HCT116 (cell line): ENCODE measurements at regions not wholly inside any gene's neighbourhood (a gene's known extent, or its start where the extent isn't known, plus 50 kb on each side); places are given as distances from the start of the nearest gene placed in this dataset.

ENCODE experiments used
- ATAC-seq: fragments of 200-7000 bp; cut with Tn5 transposase; 2 replicates; pipeline ENCODE4 v1.9.1; 2020; ENCODE audit warnings: mild to moderate bottlenecking, moderate library complexity
- BruUV-seq: library from RNA; stranded (reverse); fragments of 400-500 nt; replicated peaks from 2 replicates; lab custom pipeline; 2021; lab: Mats Ljungman, UMichigan
- CTCF ChIA-PET: fragments of 300-600 bp; sonication (Branson Sonifier 250); formaldehyde crosslinking; loops from one replicate; lab custom pipeline; 2021; ENCODE audit warnings: antibody characterized with exemption; lab: Charles Lee
- POLR2A ChIA-PET: fragments of 300-600, 350-600 bp; sonication (Branson Sonifier 250); formaldehyde crosslinking; loops from one replicate; lab custom pipeline; 2021; ENCODE audit warnings: antibody characterized with exemption; lab: Charles Lee
- RAD21 ChIA-PET, 2 experiments: fragments of 300-600 bp; sonication (Branson Sonifier 250); formaldehyde crosslinking; loops; one replicate each; lab custom pipeline; 2023; ENCODE audit warnings: low total read pairs in 2 of 2; ENCODE audit not compliant: uncharacterized antibody in 2 of 2, unreplicated experiment in 2 of 2, low non-redundant PET in 1 of 2; lab: Charles Lee
- DNase-seq: peaks from one replicate; pipeline ENCODE4 v3.0.0-alpha.2; 2010; ENCODE audit warnings: low read depth, low spot score
- H2AFZ ChIP-seq: fragments of 200-600 bp; shearing (Covaris generic), sonication (generic); 2 replicates; pipeline ENCODE4 v1.6.1; 2017; ENCODE audit warnings: low read depth, mixed run types, mixed read lengths, antibody characterized with exemption, low read length; ENCODE audit not compliant: poor library complexity, severe bottlenecking
- H3K27ac ChIP-seq: 2 replicates; pipeline ENCODE4 v1.5.1; 2012; ENCODE audit warnings: low read depth, low read length
- H3K27me3 ChIP-seq: fragments of 200-600 bp; sonication (generic); 2 replicates; pipeline ENCODE4 v1.6.1; 2016; ENCODE audit warnings: mixed run types, low read length, mixed read lengths; ENCODE audit not compliant: insufficient read depth
- H3K36me3 ChIP-seq, 2 experiments: fragments of 200-500 bp in 1 of 2; fragments of 200-600 bp in 1 of 2; sonication (Bioruptor generic) in 1 of 2; sonication (generic) in 1 of 2; 2 replicates each; pipeline versions ENCODE4 v1.5.1 to v1.6.1; 2014 to 2016; ENCODE audit warnings: low read length in 2 of 2, inconsistent platforms in 1 of 2, mixed read lengths in 1 of 2, mixed run types in 1 of 2; ENCODE audit not compliant: insufficient read depth in 2 of 2, control insufficient read depth in 1 of 2
- H3K4me1 ChIP-seq, 2 experiments: fragments of 200-600 bp in 1 of 2; sonication (generic) in 1 of 2; 2 replicates each; pipeline versions ENCODE4 v1.5.1 to v1.6.1; 2012 to 2017; ENCODE audit warnings: low read length in 2 of 2, inconsistent platforms in 1 of 2, mild to moderate bottlenecking in 1 of 2, mixed read lengths in 1 of 2, mixed run types in 1 of 2, moderate library complexity in 1 of 2; ENCODE audit not compliant: insufficient read depth in 2 of 2, control insufficient read depth in 1 of 2
- H3K4me2 ChIP-seq: fragments of 200-600 bp; sonication (generic); 2 replicates; pipeline ENCODE4 v1.6.1; 2017; ENCODE audit warnings: mixed run types, low read length, mixed read lengths
- H3K4me3 ChIP-seq, 2 experiments: fragments of 200-600 bp in 1 of 2; sonication (generic) in 1 of 2; replicated peaks in 1 of 2; 2 replicates each; pipeline ENCODE4 v1.5.1; 2011 to 2016; ENCODE audit warnings: low read length in 2 of 2, control low read depth in 1 of 2, low read depth in 1 of 2, mild to moderate bottlenecking in 1 of 2, mixed read lengths in 1 of 2, mixed run types in 1 of 2
- H3K79me2 ChIP-seq: fragments of 200-600 bp; sonication (generic); 2 replicates; pipeline ENCODE4 v1.6.1; 2017; ENCODE audit warnings: mild to moderate bottlenecking, mixed run types, low read length, moderate library complexity, mixed read lengths; ENCODE audit not compliant: insufficient read depth
- H3K9ac ChIP-seq: fragments of 200-600 bp; sonication (generic); 2 replicates; pipeline ENCODE4 v1.6.1; 2016; ENCODE audit warnings: low read length, mixed read lengths
- H3K9me2 ChIP-seq: fragments of 200-600 bp; sonication (generic), shearing (Covaris generic); 2 replicates; pipeline ENCODE4 v1.6.1; 2017; ENCODE audit warnings: mixed run types, mild to moderate bottlenecking, moderate library complexity; ENCODE audit not compliant: insufficient read depth
- H3K9me3 ChIP-seq, 2 experiments: fragments of 200-500 bp in 1 of 2; fragments of 200-600 bp in 1 of 2; sonication (Bioruptor generic) in 1 of 2; sonication (generic) in 1 of 2; 2 replicates each; pipeline ENCODE4 v1.6.1; 2014 to 2017; ENCODE audit warnings: low read length in 2 of 2, mixed read lengths in 2 of 2, inconsistent platforms in 1 of 2, low read depth in 1 of 2, mild to moderate bottlenecking in 1 of 2, mixed run types in 1 of 2, moderate library complexity in 1 of 2; ENCODE audit not compliant: control insufficient read depth in 1 of 2, insufficient read depth in 1 of 2
- H4K20me1 ChIP-seq: fragments of 200-600 bp; sonication (generic), shearing (Covaris generic); 2 replicates; pipeline ENCODE4 v1.6.1; 2017; ENCODE audit warnings: mixed run types, mild to moderate bottlenecking, moderate library complexity; ENCODE audit not compliant: insufficient read depth
- CEBPB ChIP-seq: IDR thresholded peaks from 2 replicates; pipeline ENCODE4 v1.6.1; 2012; ENCODE audit warnings: low read depth
- EGR1 ChIP-seq: IDR thresholded peaks from 2 replicates; pipeline ENCODE4 v1.6.1; 2012; ENCODE audit warnings: low read depth
- EZH2 ChIP-seq: fragments of 200-600 bp; sonication (generic); IDR thresholded peaks from 2 replicates; pipeline ENCODE4 v1.6.1; 2017; ENCODE audit warnings: antibody characterized with exemption, mixed run types
- EZH2phosphoT487 ChIP-seq: fragments of 200-600 bp; IDR thresholded peaks from 2 replicates; pipeline ENCODE4 v1.6.1; 2018; ENCODE audit warnings: antibody characterized with exemption, borderline replicate concordance
- FOSL1 ChIP-seq: IDR thresholded peaks from 2 replicates; pipeline ENCODE4 v1.6.1; 2012; ENCODE audit warnings: low read depth
- SIN3A ChIP-seq: IDR thresholded peaks from 2 replicates; pipeline ENCODE4 v1.6.1; 2012; ENCODE audit warnings: low read depth
- SP1 ChIP-seq: IDR thresholded peaks from 2 replicates; pipeline ENCODE4 v1.6.1; 2012; ENCODE audit warnings: low read depth
- TCF7L2 ChIP-seq: IDR thresholded peaks from 2 replicates; pipeline ENCODE4 v1.7.0; 2011; ENCODE audit warnings: borderline replicate concordance, inconsistent platforms; ENCODE audit not compliant: insufficient read depth, insufficient read length; ENCODE audit errors: extremely low read depth
- ZNF274 ChIP-seq: fragments of 200-500 bp; sonication (Bioruptor generic); IDR thresholded peaks from 2 replicates; pipeline ENCODE4 v1.6.1; 2014; ENCODE audit warnings: mild to moderate bottlenecking, low read depth, low read length, inconsistent platforms
- intact Hi-C: fragments of 100-400 bp; cut with micrococcal nuclease; formaldehyde crosslinking; loops from 2 replicates; pipeline ENCODE4 v1.10.0; 2022
- TF ChIP-seq, protein P1 (sequence below): IDR thresholded peaks from 2 replicates; pipeline ENCODE4 v1.6.1; 2011; ENCODE audit warnings: mild to moderate bottlenecking, low read length, moderate library complexity; ENCODE audit not compliant: insufficient replicate concordance; ENCODE audit errors: extremely low read depth
- TF ChIP-seq, protein P2 (sequence below): IDR thresholded peaks from 2 replicates; pipeline ENCODE4 v1.6.1; 2012
- TF ChIP-seq, protein P3 (sequence below), 3 experiments: fragments of 200-600 bp in 1 of 3; sonication (generic) in 1 of 3; IDR thresholded peaks in 2 of 3; conservative IDR thresholded peaks in 1 of 3; 2 replicates each; pipeline ENCODE4 v1.5.1; 2012 to 2017; ENCODE audit warnings: low read depth in 2 of 3, low read length in 2 of 3, antibody characterized with exemption in 1 of 3, borderline replicate concordance in 1 of 3, control low read depth in 1 of 3, mild to moderate bottlenecking in 1 of 3, mixed read lengths in 1 of 3, mixed run types in 1 of 3, moderate library complexity in 1 of 3; ENCODE audit not compliant: insufficient read depth in 1 of 3

DNA sequence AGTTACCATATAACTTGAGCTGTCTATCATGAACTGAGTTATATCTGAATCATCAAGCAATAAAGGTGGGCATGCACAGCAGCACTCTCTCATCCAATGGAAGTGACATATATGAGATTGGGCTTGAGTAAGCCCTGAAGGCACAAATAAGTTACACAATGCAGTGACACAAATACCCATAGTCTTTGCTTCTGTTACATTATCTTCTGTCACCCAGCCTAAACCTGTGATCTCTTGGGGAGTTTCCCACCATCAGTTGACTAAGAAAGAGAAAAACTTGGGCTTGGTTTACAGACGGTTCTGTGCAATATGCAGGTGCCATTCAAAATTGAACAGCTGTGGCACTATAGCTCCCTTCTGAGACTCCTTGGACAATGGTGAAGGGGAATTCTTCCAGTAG is 138.8 kb upstream of the IL15 start:
- Histone ChIP-seq H3K9me3 (no peaks in the 10 kb centered on the region), H3K79me2 (no peaks in the 10 kb centered on the region), H3K27me3 (no peaks in the 10 kb centered on the region), H3K27ac (no peak overlapping the region), H3K36me3 (no peaks in the 10 kb centered on the region), H3K4me3 (no peak overlapping the region), H3K9me2 (no peaks in the 10 kb centered on the region), H3K4me2 (no peak overlapping the region), H3K9ac (no peak overlapping the region), H4K20me1 (no peaks in the 10 kb centered on the region)
- no peak for DNase-seq
- CTCF ChIA-PET, result no interaction called here
- RAD21 ChIA-PET, result no interaction called here
- ATAC-seq, result no peak
- BruUV-seq, result no TSS peak
- intact Hi-C loops, result no loop called here
- no peak for TF ChIP-seq ZNF274
- TF ChIP-seq, protein P1, sequence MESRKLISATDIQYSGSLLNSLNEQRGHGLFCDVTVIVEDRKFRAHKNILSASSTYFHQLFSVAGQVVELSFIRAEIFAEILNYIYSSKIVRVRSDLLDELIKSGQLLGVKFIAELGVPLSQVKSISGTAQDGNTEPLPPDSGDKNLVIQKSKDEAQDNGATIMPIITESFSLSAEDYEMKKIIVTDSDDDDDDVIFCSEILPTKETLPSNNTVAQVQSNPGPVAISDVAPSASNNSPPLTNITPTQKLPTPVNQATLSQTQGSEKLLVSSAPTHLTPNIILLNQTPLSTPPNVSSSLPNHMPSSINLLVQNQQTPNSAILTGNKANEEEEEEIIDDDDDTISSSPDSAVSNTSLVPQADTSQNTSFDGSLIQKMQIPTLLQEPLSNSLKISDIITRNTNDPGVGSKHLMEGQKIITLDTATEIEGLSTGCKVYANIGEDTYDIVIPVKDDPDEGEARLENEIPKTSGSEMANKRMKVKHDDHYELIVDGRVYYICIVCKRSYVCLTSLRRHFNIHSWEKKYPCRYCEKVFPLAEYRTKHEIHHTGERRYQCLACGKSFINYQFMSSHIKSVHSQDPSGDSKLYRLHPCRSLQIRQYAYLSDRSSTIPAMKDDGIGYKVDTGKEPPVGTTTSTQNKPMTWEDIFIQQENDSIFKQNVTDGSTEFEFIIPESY, result no peak
- TF ChIP-seq SIN3A, result no peak
- TF ChIP-seq FOSL1, result no peak
- no peak for TF ChIP-seq CEBPB
- TF ChIP-seq, protein P2, sequence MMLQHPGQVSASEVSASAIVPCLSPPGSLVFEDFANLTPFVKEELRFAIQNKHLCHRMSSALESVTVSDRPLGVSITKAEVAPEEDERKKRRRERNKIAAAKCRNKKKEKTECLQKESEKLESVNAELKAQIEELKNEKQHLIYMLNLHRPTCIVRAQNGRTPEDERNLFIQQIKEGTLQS, result no peak
- TF ChIP-seq, protein P3, sequence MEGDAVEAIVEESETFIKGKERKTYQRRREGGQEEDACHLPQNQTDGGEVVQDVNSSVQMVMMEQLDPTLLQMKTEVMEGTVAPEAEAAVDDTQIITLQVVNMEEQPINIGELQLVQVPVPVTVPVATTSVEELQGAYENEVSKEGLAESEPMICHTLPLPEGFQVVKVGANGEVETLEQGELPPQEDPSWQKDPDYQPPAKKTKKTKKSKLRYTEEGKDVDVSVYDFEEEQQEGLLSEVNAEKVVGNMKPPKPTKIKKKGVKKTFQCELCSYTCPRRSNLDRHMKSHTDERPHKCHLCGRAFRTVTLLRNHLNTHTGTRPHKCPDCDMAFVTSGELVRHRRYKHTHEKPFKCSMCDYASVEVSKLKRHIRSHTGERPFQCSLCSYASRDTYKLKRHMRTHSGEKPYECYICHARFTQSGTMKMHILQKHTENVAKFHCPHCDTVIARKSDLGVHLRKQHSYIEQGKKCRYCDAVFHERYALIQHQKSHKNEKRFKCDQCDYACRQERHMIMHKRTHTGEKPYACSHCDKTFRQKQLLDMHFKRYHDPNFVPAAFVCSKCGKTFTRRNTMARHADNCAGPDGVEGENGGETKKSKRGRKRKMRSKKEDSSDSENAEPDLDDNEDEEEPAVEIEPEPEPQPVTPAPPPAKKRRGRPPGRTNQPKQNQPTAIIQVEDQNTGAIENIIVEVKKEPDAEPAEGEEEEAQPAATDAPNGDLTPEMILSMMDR (IDR thresholded peaks at IDR 0.05 in 2 of 3, conservative IDR thresholded peaks at IDR 0.05 in 1 of 3; ENCODE audit: borderline replicate concordance in 1 of 3, insufficient read depth in 1 of 3, low read depth in 2 of 3, low read length in 2 of 3), result no peak
- TF ChIP-seq SP1, result no peak
- TF ChIP-seq EZH2, result no peak
- no peak for TF ChIP-seq EGR1
- no peak for TF ChIP-seq TCF7L2
- TF ChIP-seq EZH2phosphoT487, result no peak
- TF ChIP-seq, all 23 proteins: peak for 0
- POLR2A ChIA-PET, result no interaction called here
- H2AFZ ChIP-seq, result no peak overlapping the region
- no peaks in the 10 kb centered on the region for H3K4me1 ChIP-seq
